HG02981 (cell line): ENCODE measurements at regions not wholly inside any gene's neighbourhood (a gene's known extent, or its start where the extent isn't known, plus 50 kb on each side); places are given as distances from the start of the nearest gene placed in this dataset.
A peak's percentile ranks its signal among the peaks of the same experiment; 100 is the strongest.
"Not testable (repeated sequence)": the region's sequence is repeated elsewhere in the genome, so short reads cannot be mapped to it uniquely, and the experiment has no call there.

Experiments
- ATAC-seq: cut with Tn5 transposase; IDR thresholded peaks from one replicate; pipeline ENCODE4 v1.9.1; 2021; ENCODE audit warnings: mild to moderate bottlenecking, moderate library complexity; ENCODE audit not compliant: unreplicated experiment

DNA sequence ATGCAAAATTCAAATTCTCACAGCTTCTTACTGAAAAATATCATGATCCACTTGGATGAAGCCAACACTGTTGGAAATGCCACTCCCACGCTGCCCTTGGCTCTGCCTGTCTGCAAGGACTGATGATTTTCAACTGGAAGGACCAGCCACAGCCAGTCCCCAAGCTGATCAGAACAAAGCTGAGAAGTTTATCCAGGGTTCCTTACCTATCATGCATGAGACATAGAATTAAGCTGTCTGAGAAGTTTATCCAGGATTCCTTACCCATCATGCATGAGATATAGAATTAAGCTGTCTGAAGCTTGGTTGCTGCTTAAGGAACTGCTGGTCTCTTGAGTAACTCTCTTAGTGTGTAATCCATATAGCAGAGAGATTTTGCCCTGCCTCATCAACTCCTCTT, 159.8 kb upstream of the TMEM260 start:
- no peak for ATAC-seq

DNA sequence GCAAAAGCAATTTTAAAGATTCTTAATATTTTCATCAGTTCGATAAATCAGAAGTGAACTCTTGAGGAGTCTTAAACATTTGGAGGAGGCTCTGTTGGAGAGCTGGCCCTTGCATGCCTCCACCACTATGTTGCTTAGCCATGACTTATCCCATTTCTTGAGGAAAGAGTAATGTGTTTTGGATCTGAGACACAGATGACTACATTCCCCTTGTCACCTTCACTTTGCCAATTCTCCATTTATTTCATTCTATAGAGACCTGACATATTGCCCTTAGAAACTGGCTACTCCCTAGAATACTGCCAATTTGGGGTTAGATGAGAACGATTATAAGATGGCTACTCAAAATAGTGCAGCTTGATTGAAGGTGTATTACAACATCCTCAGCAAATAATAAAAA, 157.4 kb upstream of the TMEM260 start:
- no peak for ATAC-seq

DNA sequence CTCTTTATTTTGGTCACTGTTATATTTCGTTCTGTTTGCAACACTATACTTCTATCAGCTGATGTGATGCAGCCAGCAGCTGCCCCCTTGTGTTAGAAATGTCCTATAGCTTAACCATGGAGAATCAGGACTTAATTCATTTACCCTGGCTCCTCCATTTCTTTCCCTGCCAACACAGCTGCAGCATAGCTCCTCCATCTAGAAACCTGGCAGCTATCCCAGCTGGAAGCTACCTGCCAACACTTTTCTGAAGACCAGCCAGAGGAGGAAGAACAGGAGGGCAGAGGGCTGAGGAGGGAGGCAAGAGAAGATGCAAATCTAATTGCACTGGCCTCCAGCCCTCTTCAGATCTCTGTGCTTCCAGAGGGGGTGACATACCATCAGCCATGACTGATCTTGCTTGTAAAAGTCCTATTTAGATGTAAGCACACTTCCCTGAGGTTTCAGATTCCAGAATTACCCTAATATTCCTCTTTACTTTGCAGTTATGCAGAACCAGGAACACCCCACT, 156.8 kb upstream of the TMEM260 start:
- no peak for ATAC-seq

DNA sequence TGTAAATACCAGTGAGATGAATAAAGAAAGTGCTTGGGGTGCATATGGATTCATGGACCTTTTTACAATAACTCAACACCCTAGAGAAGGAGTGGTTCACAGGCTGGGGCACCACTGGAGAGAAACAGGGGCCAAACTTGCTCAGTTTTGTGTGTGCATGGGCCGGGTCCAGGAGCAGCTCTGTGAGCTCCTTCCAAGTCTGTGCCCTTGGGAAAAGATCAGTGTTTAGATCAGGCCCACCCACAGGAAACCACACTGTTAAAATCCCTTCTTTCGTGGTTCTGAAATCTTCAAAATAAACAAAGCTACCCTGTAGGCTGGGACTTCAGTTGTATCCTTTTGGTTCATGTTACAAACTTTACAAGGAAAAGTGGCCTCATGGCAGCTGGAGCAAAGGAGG, 156.1 kb upstream of the TMEM260 start:
- ATAC-seq = no peak

DNA sequence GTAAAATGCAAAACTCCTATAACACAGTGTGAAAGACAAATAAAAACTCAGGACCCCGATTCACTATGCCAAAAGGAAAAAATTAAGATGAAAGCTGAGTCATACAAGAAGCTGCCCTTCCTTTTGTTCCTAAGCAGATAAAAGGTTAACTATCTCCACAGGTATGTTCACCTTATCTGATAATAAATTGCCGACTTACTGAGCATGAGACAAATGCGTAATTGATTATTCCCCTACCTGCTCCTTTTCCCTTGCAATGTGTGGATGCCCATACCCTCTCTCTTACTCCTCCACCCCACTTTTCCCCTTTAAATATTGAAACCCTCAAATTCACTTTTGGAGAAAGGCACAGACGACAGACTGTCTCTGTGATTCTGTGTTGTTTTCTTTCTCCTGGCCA, 148.6 kb upstream of the TMEM260 start:
- ATAC-seq = no peak

DNA sequence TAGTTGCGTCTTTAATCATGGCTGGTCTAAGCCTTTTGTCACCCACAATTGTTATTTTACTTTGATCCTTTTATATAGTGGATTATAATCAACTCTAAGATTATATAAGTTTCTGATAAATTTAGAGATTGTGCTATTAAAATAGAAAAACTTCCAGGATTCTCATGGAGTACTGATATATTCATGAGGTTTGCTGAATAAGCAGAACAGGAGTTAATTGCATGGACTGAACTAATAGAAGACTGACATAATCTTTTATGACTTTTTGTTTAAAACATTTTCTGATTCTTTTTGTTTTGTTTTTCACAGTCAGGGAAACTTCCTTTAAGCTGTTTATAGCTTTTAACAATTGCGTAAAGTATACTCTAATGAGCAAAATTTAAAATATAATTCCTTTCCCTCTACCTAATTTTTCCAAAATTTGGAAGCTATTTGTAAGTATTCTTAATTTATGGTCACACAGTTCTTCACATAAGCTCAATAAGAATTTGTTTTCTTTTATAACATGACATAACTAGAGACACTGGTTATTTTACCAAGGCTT, 129.9 kb upstream of the TMEM260 start:
- no peak for ATAC-seq

DNA sequence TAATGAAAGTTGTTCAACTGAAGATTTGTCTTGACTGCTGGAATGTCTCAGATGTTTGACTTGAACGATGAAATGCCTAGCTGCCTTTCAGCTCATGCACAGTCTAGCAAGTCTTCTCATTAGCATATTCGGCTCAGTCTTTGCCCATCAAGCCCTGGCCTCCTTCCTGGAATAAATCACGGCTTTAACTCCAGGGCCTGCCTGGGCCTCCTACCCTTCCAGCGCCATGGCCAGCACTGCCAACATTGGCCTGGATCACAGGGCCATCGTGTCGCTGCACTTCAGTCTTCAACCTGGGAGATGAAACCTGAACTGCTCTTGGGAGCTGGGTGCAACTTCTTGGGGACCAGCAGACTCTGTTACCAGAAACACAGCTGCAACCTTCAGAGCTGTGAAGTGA, 126.7 kb upstream of the TMEM260 start:
- no peak for ATAC-seq

DNA sequence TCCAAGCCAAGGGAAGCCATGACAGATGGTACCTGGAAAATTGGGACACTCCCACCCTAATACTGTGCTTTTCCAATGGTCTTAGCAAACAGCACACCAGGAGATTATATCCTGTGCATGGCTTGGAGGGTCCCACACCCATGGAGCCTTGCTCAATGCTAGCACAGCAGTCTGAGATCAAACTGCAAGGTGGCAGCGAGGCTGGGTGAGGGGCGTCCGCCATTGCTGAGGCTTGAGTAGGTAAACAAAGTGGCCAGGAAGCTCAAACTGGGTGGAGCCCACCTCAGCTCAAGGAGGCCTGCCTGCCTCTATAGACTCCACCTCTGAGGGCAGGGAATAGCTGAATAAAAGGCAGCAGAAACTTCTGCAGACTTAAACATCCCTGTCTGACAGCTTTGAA, 124.9 kb upstream of the TMEM260 start:
- not testable (repeated sequence) for ATAC-seq

DNA sequence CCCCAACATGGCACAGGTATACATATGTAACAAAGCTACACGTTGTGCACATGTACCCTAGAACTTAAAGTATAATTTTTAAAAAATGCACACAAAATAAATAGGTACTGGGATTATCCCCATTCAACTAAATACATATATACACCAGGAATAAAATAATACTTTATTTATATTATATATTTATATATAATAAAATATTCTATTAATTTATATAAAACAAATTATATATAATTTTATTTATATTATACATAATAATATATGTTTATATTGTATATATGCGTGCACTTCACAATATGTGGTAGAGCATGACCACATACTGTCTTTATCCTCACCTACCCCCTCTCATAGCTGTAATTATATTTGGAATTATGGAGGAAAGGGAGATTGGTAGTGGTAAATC, 119.1 kb upstream of the TMEM260 start:
- ATAC-seq = no peak

DNA sequence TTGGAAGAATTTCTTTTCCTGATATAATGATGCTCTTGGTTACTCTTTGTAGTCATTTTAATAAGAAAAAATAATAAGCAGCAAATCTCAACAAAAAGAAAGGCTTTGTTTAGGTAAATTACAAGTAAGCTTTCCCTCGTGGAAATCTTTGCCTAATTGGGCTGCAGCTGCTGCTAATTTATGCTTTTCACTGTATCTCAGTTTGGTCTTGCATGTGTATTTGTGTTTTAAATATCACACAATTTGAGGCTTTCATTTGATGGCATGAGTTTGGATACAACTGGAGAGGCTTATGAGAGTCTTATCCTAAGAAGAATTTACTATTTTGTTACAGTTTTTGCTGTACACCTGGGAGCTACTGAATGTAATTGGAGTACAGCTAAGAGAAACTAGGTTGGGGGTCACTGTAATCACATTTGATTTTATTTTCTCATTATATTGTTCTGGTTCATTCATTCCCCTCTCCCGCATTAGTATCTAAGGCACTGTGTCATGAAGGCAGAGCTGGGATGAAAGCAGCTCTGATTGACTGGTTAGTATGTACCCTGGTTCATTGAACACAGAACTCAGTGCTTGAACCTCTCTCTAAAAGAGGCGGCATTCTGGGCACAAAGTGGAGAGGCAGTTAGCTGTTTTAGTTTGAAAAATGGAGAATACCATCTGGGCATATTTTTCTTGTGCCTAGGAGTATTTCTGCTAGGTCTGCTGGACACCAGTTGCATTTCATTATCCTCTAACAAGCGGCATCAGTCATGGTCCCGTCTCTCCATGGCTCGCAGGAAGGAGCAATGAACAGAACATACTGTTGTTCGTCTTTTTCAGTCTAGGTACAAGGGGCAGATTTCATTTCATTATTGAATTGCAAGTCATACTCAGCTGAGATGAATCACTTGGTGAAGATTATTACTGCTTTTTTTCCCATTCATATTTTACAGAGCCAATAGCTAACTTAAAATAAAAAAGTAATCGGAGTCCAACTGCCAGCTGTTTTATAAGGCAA, 118.0 kb upstream of the TMEM260 start:
- ATAC-seq = no peak

DNA sequence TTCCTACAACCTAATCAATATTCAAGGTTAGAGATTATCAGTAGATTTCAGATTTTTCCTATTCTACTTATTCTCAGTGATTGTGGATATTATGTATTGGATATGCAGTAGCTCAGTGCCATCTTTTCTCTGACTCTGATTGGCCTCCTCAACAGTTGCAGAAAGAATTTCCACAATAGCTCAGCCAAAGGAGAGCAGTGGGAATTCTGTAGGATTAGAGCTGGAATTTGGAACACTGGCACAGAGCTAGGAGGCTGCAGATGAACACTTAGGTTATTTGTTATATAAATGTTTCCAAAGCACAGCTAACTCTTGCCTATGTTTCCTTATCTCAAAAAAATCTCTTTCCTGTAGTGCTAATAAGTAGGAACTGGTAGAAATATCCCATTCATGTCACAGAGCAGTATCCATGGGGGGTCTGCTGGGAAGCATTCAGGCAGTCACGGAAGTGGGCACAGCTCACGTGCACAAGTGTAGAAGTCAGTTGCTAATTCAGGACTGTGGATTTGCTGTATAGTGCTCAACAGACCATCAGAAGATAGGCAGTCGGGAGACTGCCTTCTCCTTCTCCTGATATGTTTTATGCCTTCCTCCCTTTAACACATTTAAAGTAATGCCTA, 116.2 kb upstream of the TMEM260 start:
- no peak for ATAC-seq

DNA sequence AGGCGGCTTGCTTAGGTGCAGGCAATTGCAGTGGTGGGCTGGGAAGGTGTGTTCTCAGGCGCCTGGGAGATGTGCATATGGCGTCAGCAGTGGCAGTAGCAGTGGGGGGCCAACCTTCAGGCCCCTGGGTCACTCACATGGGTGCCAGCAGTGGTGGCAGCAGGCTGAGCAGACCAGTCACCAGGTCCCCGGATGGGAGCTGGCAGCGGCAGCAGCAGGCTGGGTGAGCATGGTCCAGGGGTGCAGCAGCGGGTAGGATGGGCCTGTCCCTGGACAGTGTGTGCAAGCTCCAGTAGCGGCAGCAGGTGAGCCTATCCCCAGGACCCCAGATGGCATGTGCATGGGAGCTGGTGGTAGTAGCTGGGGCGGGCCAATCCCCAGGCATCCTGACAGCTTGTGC, 108.5 kb upstream of the TMEM260 start:
- no peak for ATAC-seq

DNA sequence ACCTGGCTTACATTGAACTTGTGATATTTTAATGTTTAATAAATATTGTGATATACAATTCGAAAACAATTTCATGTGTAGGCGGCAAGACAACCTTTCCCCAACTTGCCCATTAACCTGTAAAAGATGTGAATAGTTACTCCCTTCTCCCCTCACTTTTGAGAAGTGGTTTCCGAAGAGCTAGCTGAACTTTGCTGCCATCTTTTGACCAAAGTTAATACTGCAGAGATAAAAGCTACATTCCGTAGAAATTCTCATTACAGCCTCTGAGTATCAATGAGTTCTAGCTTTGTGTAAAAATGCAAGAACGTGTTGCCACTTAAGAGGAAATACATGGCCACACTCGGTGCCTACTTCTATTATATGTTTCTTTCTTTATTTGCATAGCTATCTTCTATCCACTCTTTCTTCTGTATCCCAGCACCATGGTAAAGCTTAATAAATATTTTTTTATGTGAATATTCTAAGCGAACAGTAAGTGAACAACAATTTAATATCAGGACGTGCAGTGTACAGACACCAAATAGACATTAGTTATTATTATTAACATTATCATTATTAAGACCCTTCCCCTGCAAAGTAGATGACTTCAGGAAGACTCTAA, 105.1 kb upstream of the TMEM260 start:
- ATAC-seq = no peak

DNA sequence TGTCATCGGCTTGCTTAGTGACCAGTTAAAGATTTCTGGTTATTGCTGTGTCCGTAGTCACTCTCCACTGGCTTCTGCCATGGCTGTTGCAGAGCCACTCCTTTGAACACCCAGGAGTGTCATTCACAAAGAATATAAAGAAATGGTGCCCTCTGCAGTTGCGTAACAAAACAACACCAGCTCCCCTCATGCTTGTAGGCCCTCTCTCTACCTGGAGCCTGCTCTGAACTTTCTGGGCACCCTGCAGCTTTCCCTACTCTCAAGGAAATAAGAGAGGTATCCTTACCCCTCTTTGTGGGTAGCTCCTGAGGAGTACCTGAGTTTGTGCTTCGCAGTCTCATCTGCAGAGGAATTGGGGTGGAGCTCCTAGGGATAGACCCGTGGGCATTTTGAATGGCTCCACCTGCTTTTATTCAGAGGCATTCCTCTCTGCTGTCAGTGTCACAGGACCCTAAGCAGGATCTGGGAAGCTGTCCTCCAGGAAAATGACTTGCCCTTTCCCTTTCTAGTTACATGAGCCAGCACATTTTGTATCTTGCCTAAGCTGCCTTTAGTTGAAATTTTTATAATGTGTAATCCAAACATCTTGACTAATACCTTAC, 97.2 kb upstream of the TMEM260 start:
- no peak for ATAC-seq

DNA sequence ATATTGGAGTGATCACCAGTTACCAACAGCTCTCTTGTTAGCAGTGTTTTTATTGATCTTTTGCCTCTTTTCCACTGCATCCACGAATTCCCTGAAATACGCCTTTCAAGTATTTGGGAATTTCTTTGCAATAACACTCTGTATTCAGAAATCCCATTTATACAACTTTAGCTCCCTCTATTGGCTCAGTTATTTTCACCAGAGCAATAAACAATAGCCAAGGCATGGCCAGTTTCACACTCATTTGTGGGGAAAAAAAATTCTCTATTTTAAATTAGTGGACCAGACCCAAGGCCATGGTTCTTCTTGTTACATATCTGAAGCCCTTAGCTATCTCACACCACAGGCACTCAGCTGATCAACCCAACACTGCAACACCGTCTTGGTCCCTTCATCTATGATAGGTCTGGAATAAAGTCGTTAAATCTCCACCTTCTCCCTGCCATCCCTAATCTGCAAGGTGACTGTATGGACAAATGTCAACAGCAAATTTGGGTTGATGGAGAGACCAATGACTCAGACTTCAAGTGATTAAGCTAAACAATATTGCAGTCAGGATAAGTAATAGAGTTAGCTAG, 92.4 kb upstream of the TMEM260 start:
- no peak for ATAC-seq

DNA sequence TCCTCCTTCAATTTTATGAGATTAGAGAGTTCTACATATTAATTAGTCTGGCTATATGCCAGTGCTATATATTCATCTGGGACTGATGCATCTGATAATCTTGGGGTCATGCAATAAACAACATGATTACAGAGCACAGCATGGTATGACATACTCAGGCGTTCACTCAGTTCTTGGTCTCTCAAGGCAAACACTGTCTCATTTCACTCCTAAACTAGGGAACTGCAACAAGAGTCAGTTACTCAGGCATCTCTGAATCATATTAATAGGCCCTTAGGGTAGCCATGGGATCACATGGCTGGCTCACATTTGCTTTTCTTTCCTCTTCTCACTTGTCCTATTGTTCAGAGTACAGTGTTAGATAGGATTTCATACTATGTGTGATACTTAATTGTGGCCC, 91.8 kb upstream of the TMEM260 start:
- no peak for ATAC-seq

DNA sequence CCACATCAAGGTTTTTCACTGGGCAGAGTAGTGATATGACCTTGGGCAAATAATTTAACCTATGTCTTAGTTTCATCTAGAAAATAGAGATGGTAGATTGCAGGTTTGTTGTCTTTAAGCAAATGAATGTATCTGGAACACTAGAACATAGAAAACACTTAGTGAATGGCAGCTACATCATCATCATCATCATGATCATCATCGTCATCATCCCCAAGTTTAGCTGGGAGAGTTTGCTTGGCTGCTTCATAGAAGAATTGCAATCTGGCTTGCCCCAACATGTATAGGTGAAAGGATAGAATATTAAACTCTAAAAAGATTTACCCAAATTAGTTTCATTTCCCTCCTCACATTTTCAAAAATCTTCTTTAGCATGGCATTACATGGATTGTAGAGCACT, 91.3 kb upstream of the TMEM260 start:
- ATAC-seq = no peak

DNA sequence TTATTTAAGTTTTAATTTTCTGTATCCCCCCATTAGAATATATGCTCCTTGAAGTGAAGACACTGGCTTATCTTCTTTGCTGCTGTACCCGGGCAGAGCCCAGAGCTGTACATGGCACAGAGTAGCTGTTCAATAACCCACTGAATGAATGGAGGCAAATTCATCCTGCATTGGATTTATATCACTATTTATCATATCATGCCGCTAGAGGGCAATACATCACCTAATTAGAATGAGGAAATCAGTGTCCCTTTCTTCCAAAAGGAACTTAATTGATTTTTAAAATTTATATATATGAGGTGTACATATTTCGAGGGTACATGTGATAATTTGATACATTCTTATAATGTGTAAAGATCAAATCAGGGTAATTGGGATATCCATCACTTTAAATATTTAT, 89.2 kb upstream of the TMEM260 start:
- ATAC-seq = no peak

DNA sequence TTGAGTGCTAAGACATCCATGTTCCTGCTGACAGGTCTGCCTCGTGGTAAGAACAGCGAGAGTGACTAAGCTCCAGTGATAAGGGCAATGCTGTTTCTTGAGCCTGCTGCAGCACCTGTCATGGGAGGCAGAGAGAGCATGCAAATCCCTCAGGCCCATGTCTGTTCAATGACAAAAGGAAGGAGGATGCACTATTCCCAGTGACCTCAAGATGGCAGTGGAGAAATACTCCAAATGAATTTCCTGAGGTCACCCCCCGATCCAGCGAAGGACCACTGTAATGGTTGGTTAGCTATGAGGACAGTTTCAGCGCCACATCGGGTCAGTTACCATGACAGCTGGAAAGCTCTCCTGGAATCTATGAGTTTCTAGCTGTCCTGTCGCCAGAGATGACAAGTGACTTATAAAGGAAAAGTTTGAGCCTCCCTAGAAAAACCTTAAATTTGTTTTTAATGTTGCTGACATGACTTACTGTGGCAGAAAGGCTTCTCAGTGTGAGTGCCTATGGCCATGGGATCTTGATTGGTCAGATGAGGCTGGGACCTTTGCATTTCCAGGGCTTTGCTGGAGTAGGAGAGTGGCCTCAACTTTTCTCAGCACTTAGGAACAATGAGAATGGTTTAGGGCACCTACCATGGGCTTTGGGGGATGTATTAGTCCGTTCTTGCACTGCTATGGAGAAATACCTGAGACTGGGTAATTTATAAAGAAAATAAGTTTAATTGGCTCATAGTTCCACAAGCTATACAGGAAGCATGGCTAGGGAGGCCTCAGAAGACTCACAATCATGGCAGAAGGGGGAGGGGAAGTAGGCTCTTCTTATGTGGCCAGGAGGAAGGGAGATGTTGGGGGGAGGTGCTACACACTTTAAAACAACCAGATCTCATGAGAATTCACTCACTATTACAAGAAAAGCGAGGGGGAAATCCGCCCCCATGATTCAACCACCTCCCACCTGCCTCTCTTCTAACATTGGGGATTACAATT, 88.0 kb upstream of the TMEM260 start:
- ATAC-seq = peak; percentile 78

DNA sequence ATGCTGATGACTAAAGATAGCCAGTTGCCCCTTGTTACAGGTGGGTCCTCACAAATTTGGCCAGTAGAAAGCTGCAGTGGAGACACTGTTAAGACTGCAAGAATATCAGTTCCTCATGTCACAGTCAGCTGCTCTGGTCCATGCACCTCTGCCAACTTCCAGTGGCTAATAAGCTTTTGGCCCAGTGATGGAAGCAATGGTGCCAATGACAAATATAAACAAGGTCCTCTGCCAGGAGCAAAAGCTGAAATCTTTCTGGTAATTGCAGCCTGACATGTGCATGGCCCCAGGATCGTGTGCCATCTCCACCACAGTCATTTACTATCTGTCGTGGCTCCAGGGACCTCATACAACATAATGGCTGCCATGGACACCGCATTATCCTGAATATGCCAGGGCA, 85.4 kb upstream of the TMEM260 start:
- no peak for ATAC-seq
